ENCODE measurements at regions not wholly inside any gene's neighbourhood (a gene's known extent, or its start where the extent isn't known, plus 50 kb on each side); places are given as distances from the start of the nearest gene placed in this dataset.

GRCh38 chr3:72459588-72459987, 388.7 kb downstream of the SHQ1 start:
- no peak for TF ChIP-seq CTCF (IDR thresholded peaks at IDR 0.05; ENCODE audit: low read length)
- no peak for TF ChIP-seq EZH2 (optimal IDR thresholded peaks at IDR 0.05; ENCODE audit: low read depth, low read length)
